Endothelial cell of umbilical vein (primary cell): ENCODE measurements at regions not wholly inside any gene's neighbourhood (a gene's known extent, or its start where the extent isn't known, plus 50 kb on each side); places are given as distances from the start of the nearest gene placed in this dataset.

Source experiments
- BruUV-seq: library from RNA; stranded (reverse); fragments of 400-500 nt; replicated peaks from 2 replicates; lab custom pipeline; 2021; lab: Mats Ljungman, UMichigan
- CTCF ChIA-PET: fragments of 300-600, 350-600 bp; sonication (Branson Sonifier 250); formaldehyde crosslinking; loops from one replicate; lab custom pipeline; 2021; ENCODE audit warnings: antibody characterized with exemption, inconsistent platforms; lab: Charles Lee
- POLR2A ChIA-PET: fragments of 300-600, 350-600 bp; sonication (Branson Sonifier 250); formaldehyde crosslinking; loops from one replicate; lab custom pipeline; 2021; ENCODE audit warnings: antibody characterized with exemption, inconsistent platforms; lab: Charles Lee
- DNase-seq: peaks from one replicate; pipeline ENCODE4 v3.0.0-alpha.2; 2011; ENCODE audit warnings: low read depth, low spot score
- FAIRE-seq: peaks from 2 replicates; lab custom pipeline; 2011; peaks lifted over from hg19 to GRCh38; lab: Jason Lieb, UNC
- H2AFZ ChIP-seq: 2 replicates; pipeline ENCODE4 v1.6.0; 2012; ENCODE audit warnings: low read depth, low read length, control low read depth, inconsistent platforms
- H3K27ac ChIP-seq: 2 replicates; pipeline ENCODE4 v1.5.1; 2011; ENCODE audit warnings: low read depth, mild to moderate bottlenecking, control low read depth, low read length, moderate library complexity; ENCODE audit not compliant: insufficient read depth
- H3K27me3 ChIP-seq, 2 experiments: 2 replicates each; pipeline versions ENCODE4 v1.6.0 to v1.6.1; 2011; ENCODE audit warnings: low read length in 2 of 2, mixed read lengths in 1 of 2; ENCODE audit not compliant: control insufficient read depth in 2 of 2, insufficient read depth in 2 of 2
- H3K36me3 ChIP-seq, 2 experiments: 2 replicates in 1 of 2; 3 replicates in 1 of 2; pipeline ENCODE4 v1.5.1; 2011; ENCODE audit warnings: low read length in 2 of 2, mild to moderate bottlenecking in 1 of 2, moderate library complexity in 1 of 2; ENCODE audit not compliant: control insufficient read depth in 2 of 2, insufficient read depth in 2 of 2; ENCODE audit errors: extremely low read depth in 1 of 2
- H3K4me1 ChIP-seq: 3 replicates; pipeline ENCODE4 v1.5.1; 2011; ENCODE audit warnings: mild to moderate bottlenecking, low read length; ENCODE audit not compliant: control insufficient read depth, insufficient read depth; ENCODE audit errors: extremely low read depth
- H3K4me2 ChIP-seq: 2 replicates; pipeline ENCODE4 v1.6.1; 2011; ENCODE audit warnings: low read length, control low read depth, mixed read lengths; ENCODE audit not compliant: insufficient read depth
- H3K4me3 ChIP-seq, 3 experiments: fragments of 200-600 bp in 1 of 3; sonication (generic), shearing (Covaris generic) in 1 of 3; replicated peaks in 1 of 3; 2 replicates each; pipeline ENCODE4 v1.5.1; 2011 to 2016; ENCODE audit warnings: control low read depth in 3 of 3, low read length in 3 of 3, mild to moderate bottlenecking in 2 of 3, inconsistent platforms in 1 of 3, low read depth in 1 of 3, moderate library complexity in 1 of 3; ENCODE audit not compliant: insufficient read depth in 1 of 3
- H3K79me2 ChIP-seq: 2 replicates; pipeline ENCODE4 v1.6.0; 2012; ENCODE audit warnings: low read length, inconsistent platforms; ENCODE audit not compliant: control insufficient read depth, insufficient read depth
- H3K9ac ChIP-seq: replicated peaks from 2 replicates; pipeline ENCODE3; 2011; ENCODE audit warnings: low read length, control low read depth; ENCODE audit not compliant: insufficient read depth; ENCODE audit errors: extremely low read depth
- H3K9me1 ChIP-seq: replicated peaks from 3 replicates; pipeline ENCODE4 v1.6.0; 2011; ENCODE audit warnings: mild to moderate bottlenecking, low read length; ENCODE audit not compliant: control insufficient read depth, insufficient read depth; ENCODE audit errors: extremely low read depth
- H3K9me3 ChIP-seq: replicated peaks from 2 replicates; pipeline ENCODE4 v1.5.1; 2012; ENCODE audit warnings: low read length, inconsistent platforms; ENCODE audit not compliant: control insufficient read depth, insufficient read depth
- H4K20me1 ChIP-seq: replicated peaks from 2 replicates; pipeline ENCODE3; 2011; ENCODE audit warnings: mild to moderate bottlenecking, low read length; ENCODE audit not compliant: control insufficient read depth, insufficient read depth; ENCODE audit errors: extremely low read depth
- CTCF ChIP-seq, 2 donors: IDR thresholded peaks; 1 replicate in 1 of 2; 2 replicates in 1 of 2; pipeline ENCODE4 v1.5.1; 2011; ENCODE audit warnings: low read length in 2 of 2, mild to moderate bottlenecking in 2 of 2, moderate library complexity in 2 of 2, control low read depth in 1 of 2, inconsistent platforms in 1 of 2, low read depth in 1 of 2; ENCODE audit not compliant: insufficient read depth in 1 of 2; ENCODE audit errors: extremely low read depth in 1 of 2
- EZH2 ChIP-seq: IDR thresholded peaks from 2 replicates; pipeline ENCODE4 v1.6.1; 2012; ENCODE audit warnings: borderline replicate concordance, low read depth, mild to moderate bottlenecking, moderate library complexity, low read length, inconsistent platforms; ENCODE audit not compliant: severe bottlenecking
- FOS ChIP-seq: IDR thresholded peaks from 2 replicates; pipeline ENCODE4 v1.6.1; 2011; ENCODE audit warnings: mild to moderate bottlenecking, low read length, moderate library complexity, borderline replicate concordance; ENCODE audit not compliant: insufficient read depth
- GATA2 ChIP-seq: IDR thresholded peaks from 2 replicates; pipeline ENCODE4 v1.7.0; 2011; ENCODE audit warnings: low read depth, mild to moderate bottlenecking, moderate library complexity, mixed read lengths, low read length; ENCODE audit not compliant: insufficient read length, insufficient read depth
- JUN ChIP-seq: IDR thresholded peaks from 2 replicates; pipeline ENCODE4 v1.6.1; 2011; ENCODE audit warnings: borderline replicate concordance, low read depth; ENCODE audit not compliant: insufficient read length, insufficient read depth
- MAX ChIP-seq: IDR thresholded peaks from 2 replicates; pipeline ENCODE4 v1.6.1; 2011; ENCODE audit not compliant: insufficient read depth, insufficient read length
- MYC ChIP-seq: IDR thresholded peaks from one replicate; pipeline ENCODE4 v1.6.1; 2011; ENCODE audit warnings: mild to moderate bottlenecking, low read depth, low read length
- POLR2A ChIP-seq: IDR thresholded peaks from 2 replicates; pipeline ENCODE4 v1.6.1; 2012; ENCODE audit warnings: low read depth, mild to moderate bottlenecking, control low read depth, low read length
- POLR2AphosphoS5 ChIP-seq: IDR thresholded peaks from 2 replicates; pipeline ENCODE4 v1.6.1; 2012; ENCODE audit warnings: low read depth, mild to moderate bottlenecking, control low read depth, low read length, moderate library complexity; ENCODE audit not compliant: insufficient read depth
- dilution Hi-C: fragments of 300-500 bp; cut with MboI; formaldehyde crosslinking; loops from one replicate; pipeline ENCODE4 v1.15.0; 2019; ENCODE audit warnings: low sequenced_read_pairs; ENCODE audit not compliant: extremely low pct_ligation_motif_present
- intact Hi-C: fragments of 100-400 bp; cut with micrococcal nuclease; formaldehyde crosslinking; loops from one replicate; pipeline ENCODE4 v1.10.0; 2022

- Histone ChIP-seq H3K4me2 (no peak overlapping the region), H3K27me3 (no peaks in the 10 kb centered on the region), H3K9me1 (no peaks in the 10 kb centered on the region), H3K9ac (no peak overlapping the region), H2AFZ (no peak overlapping the region), H3K9me3 (no peaks in the 10 kb centered on the region), H3K27ac (no peak overlapping the region), H3K36me3 (no peaks in the 10 kb centered on the region), H3K4me3 (no peak overlapping the region), H3K79me2 (no peaks in the 10 kb centered on the region), H3K4me1 (no peaks in the 10 kb centered on the region), H4K20me1 (no peaks in the 10 kb centered on the region)
- CTCF ChIA-PET = no interaction called here
- dilution Hi-C loops (no loop called here), intact Hi-C loops (loop anchor here (5.0 kb wide), 1 partner anchor 407 kb away; no protein-coding TSS in a partner anchor)
- POLR2A ChIA-PET = no interaction called here
- FAIRE-seq (no peak), DNase-seq (no peak)
- no TSS peak for BruUV-seq
- TF ChIP-seq GATA2 = no peak
- TF ChIP-seq MAX = no peak
- TF ChIP-seq EZH2 = no peak
- no peak for TF ChIP-seq CTCF (IDR thresholded peaks at IDR 0.05; ENCODE audit: extremely low read depth in 1 of 2, insufficient read depth in 1 of 2, low read depth in 1 of 2, low read length in 2 of 2)
- no peak for TF ChIP-seq MYC
- TF ChIP-seq POLR2AphosphoS5 = no peak
- TF ChIP-seq POLR2A = no peak
- no peak for TF ChIP-seq FOS
- no peak for TF ChIP-seq JUN
Measured at GRCh38 chr3:3405131-3405530, 225.6 kb upstream of the CRBN start.
